GM12878 (cell line): ENCODE measurements at regions not wholly inside any gene's neighbourhood (a gene's known extent, or its start where the extent isn't known, plus 50 kb on each side); places are given as distances from the start of the nearest gene placed in this dataset.

Experiments used
- CBX5 ChIP-seq: sonication (generic); IDR thresholded peaks from 2 replicates; pipeline ENCODE4 v1.6.1; 2016; ENCODE audit warnings: low read depth, moderate library complexity, mild to moderate bottlenecking, inconsistent platforms
- CTCF ChIP-seq, 3 experiments: IDR thresholded peaks in 2 of 3; conservative IDR thresholded peaks in 1 of 3; 2 replicates each; pipeline ENCODE4 v1.5.1; 2011; ENCODE audit warnings: low read depth in 3 of 3, low read length in 3 of 3, mild to moderate bottlenecking in 3 of 3, control low read depth in 2 of 3, moderate library complexity in 2 of 3, inconsistent platforms in 1 of 3, mixed read lengths in 1 of 3; ENCODE audit not compliant: control insufficient read depth in 2 of 3, insufficient read depth in 1 of 3; ENCODE audit errors: extremely low read depth in 1 of 3
- EP300 ChIP-seq, 2 experiments: fragments of 150-350 bp in 1 of 2; IDR thresholded peaks; 2 replicates each; pipeline ENCODE4 v1.6.1; 2011 to 2012; ENCODE audit warnings: low read depth in 2 of 2, low read length in 2 of 2, borderline replicate concordance in 1 of 2, improper control_type of control experiment in 1 of 2, inconsistent platforms in 1 of 2; ENCODE audit not compliant: control insufficient read depth in 1 of 2
- ETV6 ChIP-seq, 2 experiments: fragments of 450-650 bp in 1 of 2; IDR thresholded peaks in 1 of 2; conservative IDR thresholded peaks in 1 of 2; 2 replicates each; pipeline ENCODE4 v1.6.1; 2014; ENCODE audit warnings: antibody characterized with exemption in 1 of 2, borderline replicate concordance in 1 of 2, low read depth in 1 of 2, mild to moderate bottlenecking in 1 of 2, moderate library complexity in 1 of 2
- NFIC ChIP-seq: IDR thresholded peaks from 2 replicates; pipeline ENCODE4 v1.6.1; 2012; ENCODE audit warnings: low read depth, mild to moderate bottlenecking, inconsistent platforms, low read length, moderate library complexity
- POLR2AphosphoS5 ChIP-seq: IDR thresholded peaks from 2 replicates; pipeline ENCODE4 v1.6.1; 2011; ENCODE audit warnings: mild to moderate bottlenecking, low read length, inconsistent platforms
- RELB ChIP-seq: fragments of 450-650 bp; IDR thresholded peaks from 2 replicates; pipeline ENCODE4 v1.6.1; 2017; ENCODE audit warnings: low read depth, mild to moderate bottlenecking, moderate library complexity
- SIN3A ChIP-seq: IDR thresholded peaks from 2 replicates; pipeline ENCODE4 v1.6.1; 2012; ENCODE audit warnings: low read depth, low read length, improper control_type of control experiment
- SRF ChIP-seq, 2 experiments: IDR thresholded peaks; 2 replicates each; pipeline ENCODE4 v1.6.1; 2011; ENCODE audit warnings: low read depth in 2 of 2, low read length in 2 of 2, mild to moderate bottlenecking in 1 of 2, moderate library complexity in 1 of 2

DNA sequence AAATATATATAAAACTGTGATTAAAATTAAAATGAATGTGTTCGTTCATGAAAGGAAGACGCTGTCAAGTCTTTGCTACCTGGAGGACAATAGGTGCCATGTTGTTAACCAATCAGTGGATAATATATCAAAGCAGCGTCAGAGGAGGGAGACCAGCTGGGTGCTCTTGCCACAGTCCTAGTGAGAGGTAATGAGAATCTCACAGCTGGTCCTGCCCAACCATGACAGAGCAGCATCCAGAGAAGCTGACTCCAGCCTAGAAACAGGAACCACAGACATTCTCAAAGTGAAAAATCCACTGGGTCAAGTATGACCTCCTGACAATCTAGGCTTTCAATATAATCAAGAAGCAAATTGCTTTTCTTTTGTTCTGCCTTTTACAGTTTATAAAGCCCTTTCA is 94.5 kb upstream of the LRFN2 start:
- TF ChIP-seq CBX5, result no peak
- TF ChIP-seq SIN3A, result no peak
- no peak for TF ChIP-seq SRF (IDR thresholded peaks at IDR 0.05; ENCODE audit: low read depth in 2 of 2, low read length in 2 of 2)
- TF ChIP-seq ETV6 (conservative IDR thresholded peaks at IDR 0.05 in 1 of 2, IDR thresholded peaks at IDR 0.05 in 1 of 2; ENCODE audit: borderline replicate concordance in 1 of 2, low read depth in 1 of 2), result no peak
- no peak for TF ChIP-seq EP300 (IDR thresholded peaks at IDR 0.05; ENCODE audit: borderline replicate concordance in 1 of 2, control insufficient read depth in 1 of 2, low read depth in 2 of 2, low read length in 2 of 2)
- no peak for TF ChIP-seq CTCF (IDR thresholded peaks at IDR 0.05 in 2 of 3, conservative IDR thresholded peaks at IDR 0.05 in 1 of 3; ENCODE audit: control insufficient read depth in 2 of 3, extremely low read depth in 1 of 3, insufficient read depth in 1 of 3, low read depth in 3 of 3, low read length in 3 of 3)
- TF ChIP-seq RELB, result no peak
- no peak for TF ChIP-seq POLR2AphosphoS5
- no peak for TF ChIP-seq NFIC
